ENCODE measurements at regions not wholly inside any gene's neighbourhood (a gene's known extent, or its start where the extent isn't known, plus 50 kb on each side); places are given as distances from the start of the nearest gene placed in this dataset.

- H3K4me3 ChIP-seq (ENCODE audit: control insufficient read depth, low read depth, low read length) = no peak overlapping the region
- DNase-seq (ENCODE audit: low read depth) = no peak
- no peak for TF ChIP-seq CTCF (IDR thresholded peaks at IDR 0.05; ENCODE audit: control insufficient read depth, insufficient read depth, low read depth, low read length, missing control alignments)
Observed at GRCh38 chr20:39111359-39112177, 149.4 kb downstream of the DHX35 start.

DNA sequence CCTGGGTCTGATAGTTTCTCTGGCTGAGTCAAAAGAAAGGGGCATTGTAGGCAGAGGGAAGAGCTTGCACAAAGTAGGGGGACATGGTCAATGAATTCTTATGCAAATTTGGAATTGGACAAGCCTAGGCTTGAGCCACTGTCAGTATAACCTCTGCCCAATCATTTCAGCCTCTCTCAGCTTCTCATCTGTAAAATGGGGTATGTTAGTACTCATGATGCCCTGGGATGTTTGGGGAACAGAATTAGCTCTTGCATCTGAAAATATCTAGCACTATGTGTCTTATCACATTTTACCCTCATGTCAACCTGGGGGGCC, 148.6 kb downstream of the DHX35 start:
- H3K4me3 ChIP-seq (ENCODE audit: control insufficient read depth, low read depth, low read length) = no peak overlapping the region
- DNase-seq (ENCODE audit: low read depth) = no peak
- no peak for TF ChIP-seq CTCF (IDR thresholded peaks at IDR 0.05; ENCODE audit: control insufficient read depth, insufficient read depth, low read depth, low read length, missing control alignments)

GRCh38 chr20:39109933-39110818, 148.0 kb downstream of the DHX35 start:
- DNase-seq (ENCODE audit: low read depth) = no peak
- TF ChIP-seq CTCF (IDR thresholded peaks at IDR 0.05; ENCODE audit: control insufficient read depth, insufficient read depth, low read depth, low read length, missing control alignments) = no peak
- no peak overlapping the region for H3K4me3 ChIP-seq (ENCODE audit: control insufficient read depth, low read depth, low read length)

GRCh38 chr20:39108746-39109145, 146.6 kb downstream of the DHX35 start:
- TF ChIP-seq CTCF (IDR thresholded peaks at IDR 0.05; ENCODE audit: control insufficient read depth, insufficient read depth, low read depth, low read length, missing control alignments) = no peak
- H3K4me3 ChIP-seq (ENCODE audit: control insufficient read depth, low read depth, low read length) = no peak overlapping the region
- peak; percentile 11 for DNase-seq (ENCODE audit: low read depth)

DNA sequence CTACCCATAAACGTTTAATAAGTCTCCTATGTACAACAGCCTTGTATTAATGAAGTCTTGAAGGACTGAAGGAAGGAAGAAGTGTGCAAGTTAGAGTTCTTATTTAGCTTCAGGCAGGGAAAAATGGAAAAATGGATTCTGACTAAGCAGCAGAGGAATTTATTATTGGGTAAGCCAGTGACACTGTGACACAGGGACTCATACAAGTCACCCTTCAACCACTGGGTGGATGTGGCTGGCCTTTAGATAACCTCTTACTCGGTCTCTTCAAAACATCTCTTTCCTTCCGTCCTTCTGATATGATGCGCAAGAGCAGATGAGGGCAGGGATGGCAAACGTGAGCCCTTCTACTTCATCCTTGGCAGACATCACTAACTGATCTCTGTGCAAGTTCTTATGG, 145.6 kb downstream of the DHX35 start:
- no peak for TF ChIP-seq CTCF (IDR thresholded peaks at IDR 0.05; ENCODE audit: control insufficient read depth, insufficient read depth, low read depth, low read length, missing control alignments)
- DNase-seq (ENCODE audit: low read depth) = no peak
- H3K4me3 ChIP-seq (ENCODE audit: control insufficient read depth, low read depth, low read length) = no peak overlapping the region

- DNase-seq (ENCODE audit: low read depth) = no peak
- H3K4me3 ChIP-seq (ENCODE audit: control insufficient read depth, low read depth, low read length) = no peak overlapping the region
- no peak for TF ChIP-seq CTCF (IDR thresholded peaks at IDR 0.05; ENCODE audit: control insufficient read depth, insufficient read depth, low read depth, low read length, missing control alignments)
Observed at GRCh38 chr20:39106791-39107190, 144.6 kb downstream of the DHX35 start.
